ENCODE measurements at regions not wholly inside any gene's neighbourhood (a gene's known extent, or its start where the extent isn't known, plus 50 kb on each side); places are given as distances from the start of the nearest gene placed in this dataset.
"Not testable (repeated sequence)": the region's sequence is repeated elsewhere in the genome, so short reads cannot be mapped to it uniquely, and the experiment has no call there.

DNA sequence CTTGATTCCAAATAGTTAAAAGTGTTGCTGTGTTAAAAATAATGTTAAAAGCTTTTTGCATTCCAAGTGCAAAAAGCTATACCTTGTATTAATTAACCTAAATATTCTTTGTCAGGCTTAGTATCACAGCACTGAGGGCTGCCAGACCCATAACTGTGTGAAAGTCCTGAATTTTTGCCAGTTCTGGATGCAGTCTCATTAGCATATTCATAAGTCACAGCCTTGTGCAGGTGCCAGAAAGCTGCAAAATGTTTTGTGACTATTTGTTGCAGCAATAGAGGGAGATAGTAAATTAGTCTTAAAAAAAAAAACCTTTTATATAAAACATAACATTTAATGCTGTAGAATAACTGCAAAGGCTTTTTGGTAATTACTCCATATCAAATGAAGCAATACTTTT, 56.6 kb downstream of the SLITRK1 start:
- DNase-seq (ENCODE audit: low read depth, low spot score): no peak

DNA sequence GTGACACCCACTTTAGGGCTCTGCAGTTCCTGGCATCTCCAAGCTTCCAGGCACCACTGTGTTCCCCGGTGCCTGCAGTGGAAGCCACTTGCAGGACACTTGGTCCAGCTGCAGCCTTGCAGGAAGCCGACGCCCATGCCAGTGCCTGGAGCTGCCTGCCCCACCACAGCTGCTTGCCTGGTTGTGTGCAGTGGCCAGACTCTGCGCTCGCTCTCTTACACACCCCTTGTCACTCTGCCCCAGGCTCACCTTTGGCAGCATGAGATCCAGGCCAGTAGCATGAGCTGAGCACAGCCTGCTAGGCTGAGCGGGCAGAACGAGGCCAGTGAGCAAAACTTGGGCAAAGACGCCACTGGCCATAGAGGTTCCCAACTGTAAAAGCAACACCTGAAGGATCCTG, 57.7 kb downstream of the SLITRK1 start:
- no peak for DNase-seq (ENCODE audit: low read depth, low spot score)

DNA sequence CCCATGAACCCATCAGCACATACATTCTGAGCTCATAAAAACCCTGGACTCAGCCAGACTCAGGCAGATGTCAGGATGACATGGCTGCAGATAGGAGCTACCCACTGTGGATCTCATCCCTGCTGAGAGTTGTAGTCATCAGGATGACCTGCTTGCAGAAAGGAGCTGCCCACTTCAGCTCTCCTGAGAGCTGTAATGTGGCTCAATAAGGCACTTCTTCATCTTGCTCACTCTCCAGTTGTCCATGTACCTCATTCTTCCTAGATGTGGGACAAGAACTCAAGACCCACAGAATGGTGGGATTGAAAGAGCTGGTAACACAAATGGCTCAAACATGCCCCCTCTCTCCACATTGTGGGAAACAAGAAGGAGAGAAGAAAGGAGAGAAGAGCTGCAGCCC, 58.2 kb downstream of the SLITRK1 start:
- no peak for DNase-seq (ENCODE audit: low read depth, low spot score)

DNA sequence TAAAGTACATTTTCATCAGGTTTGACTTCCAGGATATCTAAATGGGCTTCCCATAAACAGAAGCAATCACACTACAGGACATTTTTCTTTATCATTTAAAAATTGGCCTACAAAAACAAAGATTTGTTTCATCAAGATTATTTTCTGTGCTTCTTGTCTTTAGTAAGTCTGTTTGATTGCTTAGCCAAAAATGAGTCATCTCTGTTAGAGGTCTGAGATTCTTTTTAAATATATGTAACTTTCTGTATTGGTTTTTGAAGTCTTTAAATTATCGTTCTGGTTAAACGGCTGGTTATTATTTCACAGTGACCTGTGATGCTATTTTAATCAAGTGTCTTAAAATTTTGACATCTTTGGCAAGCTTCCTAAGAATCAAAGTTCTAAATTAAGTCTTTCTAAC, 62.7 kb downstream of the SLITRK1 start:
- no peak for DNase-seq (ENCODE audit: low read depth, low spot score)

DNA sequence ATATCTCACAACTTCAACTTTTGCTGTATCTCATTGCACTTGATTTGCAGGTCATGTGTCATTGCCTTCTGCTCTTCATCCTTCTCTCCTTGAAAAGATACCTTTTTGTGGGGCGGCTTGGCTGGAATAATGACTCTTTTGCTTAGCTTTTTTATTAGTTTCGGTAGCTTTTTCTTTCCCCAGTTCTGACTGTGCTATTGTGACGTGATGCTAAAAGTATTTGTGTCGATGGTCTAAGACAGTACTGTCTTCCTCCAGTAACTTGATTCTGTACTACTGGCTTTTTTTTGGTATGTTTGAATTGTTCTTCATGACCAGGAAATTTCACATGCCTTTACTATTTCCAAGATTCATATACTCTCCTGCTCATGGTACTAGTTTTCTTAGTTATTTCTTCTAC, 63.1 kb downstream of the SLITRK1 start:
- no peak for DNase-seq (ENCODE audit: low read depth, low spot score)

DNA sequence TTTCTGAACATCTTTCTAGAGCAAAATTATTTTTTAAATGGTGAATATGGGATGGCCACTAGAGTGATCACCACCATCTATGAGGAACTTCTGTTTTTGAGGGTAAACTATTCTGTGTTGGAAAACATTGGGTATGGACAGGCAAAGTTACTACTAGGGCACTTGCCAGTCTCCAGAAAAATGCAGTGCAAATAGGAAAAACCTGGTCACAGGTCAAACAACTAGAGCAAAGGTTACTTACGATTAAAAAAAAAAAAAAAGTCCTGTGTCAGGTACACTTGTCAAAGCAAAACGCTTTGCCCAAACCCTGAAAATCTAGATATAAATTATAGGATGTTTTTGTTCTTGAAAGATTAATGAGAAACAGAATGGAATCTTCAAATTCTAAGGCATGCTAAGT, 66.2 kb downstream of the SLITRK1 start:
- no peak for DNase-seq (ENCODE audit: low read depth, low spot score)

DNA sequence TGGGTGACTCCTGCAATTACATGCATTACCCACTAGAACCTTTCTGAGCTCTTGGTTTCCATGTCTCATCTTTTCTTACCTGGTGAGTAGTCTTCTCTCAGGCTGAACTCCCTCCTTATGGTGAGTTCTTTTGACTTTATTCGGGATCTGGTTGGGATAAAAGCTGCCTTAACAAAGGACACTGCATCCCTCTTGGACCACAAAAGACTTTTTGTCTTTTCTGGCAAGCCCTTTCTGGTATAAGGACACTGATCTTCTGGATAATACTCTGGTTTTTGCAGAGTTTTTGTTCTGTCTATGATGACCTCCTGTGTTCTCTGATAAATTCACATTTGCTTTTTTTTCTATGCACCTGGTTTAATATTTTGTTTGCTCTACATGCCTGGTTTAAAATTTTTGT, 66.7 kb downstream of the SLITRK1 start:
- no peak for DNase-seq (ENCODE audit: low read depth, low spot score)

DNA sequence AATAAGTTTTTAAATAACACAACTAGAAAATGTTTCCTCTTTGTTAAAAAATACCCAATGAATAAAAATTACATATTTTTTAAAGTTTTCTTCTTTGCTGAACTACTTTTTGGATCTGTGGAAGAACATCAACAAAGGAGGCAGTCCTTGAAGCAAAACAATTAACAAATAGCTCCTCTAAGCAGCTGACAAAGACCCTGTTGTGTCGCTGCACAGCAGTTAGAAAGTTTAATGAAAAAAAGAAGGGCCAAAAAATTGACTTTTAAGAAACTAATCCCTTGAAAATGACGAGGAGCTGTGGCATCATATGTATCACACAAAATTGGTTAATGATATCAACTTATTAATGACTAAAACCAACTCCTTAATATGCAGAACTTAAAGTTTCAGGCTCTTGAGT, 72.1 kb downstream of the SLITRK1 start:
- no peak for DNase-seq (ENCODE audit: low read depth, low spot score)

DNA sequence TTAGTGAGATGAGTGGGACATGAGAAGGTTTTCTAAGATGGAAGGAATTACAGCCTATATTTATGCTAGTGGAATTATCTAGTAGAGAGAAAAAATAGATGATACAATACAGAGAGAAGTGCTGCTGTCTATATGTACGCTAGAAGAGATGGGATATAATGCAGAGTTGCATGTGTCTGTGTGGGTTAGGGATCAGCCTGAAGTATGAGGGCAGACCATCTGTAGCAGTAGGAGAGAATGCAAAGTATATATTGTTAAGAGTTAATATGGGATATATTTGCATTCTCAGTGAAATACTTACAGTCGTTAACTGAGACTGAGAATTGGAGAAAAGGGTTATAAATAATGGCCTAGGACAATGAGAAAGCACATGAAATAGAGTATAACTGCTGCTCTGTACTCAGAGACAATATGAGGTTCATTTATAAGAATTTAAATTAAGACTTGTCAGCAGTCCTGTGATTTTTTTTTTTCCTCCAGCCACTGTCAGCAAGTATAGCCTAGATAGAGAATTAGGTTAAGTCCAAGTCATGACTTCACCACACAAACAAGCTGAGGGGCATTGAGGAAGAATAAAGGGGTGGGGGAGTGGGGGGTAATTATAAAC, 77.8 kb downstream of the SLITRK1 start:
- DNase-seq (ENCODE audit: low read depth, low spot score): no peak

DNA sequence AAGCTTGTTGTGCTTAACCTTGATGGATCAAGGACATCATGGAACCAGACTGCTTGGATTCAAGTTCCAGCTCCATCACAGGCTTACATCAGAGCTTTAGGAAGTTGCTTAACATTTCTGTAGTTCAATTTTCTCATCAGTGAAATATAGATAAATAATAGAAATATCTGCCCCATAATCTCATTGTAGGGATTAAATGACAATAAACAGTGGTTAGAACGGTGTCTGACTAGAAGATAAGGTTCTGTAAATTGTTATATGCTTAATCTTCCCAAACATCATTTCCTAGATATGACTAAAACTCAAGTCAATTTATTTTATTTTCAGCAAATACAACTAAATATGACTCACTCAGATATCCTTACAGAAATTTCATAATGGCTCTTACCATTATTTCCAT, 83.5 kb downstream of the SLITRK1 start:
- DNase-seq (ENCODE audit: low read depth, low spot score): no peak

DNA sequence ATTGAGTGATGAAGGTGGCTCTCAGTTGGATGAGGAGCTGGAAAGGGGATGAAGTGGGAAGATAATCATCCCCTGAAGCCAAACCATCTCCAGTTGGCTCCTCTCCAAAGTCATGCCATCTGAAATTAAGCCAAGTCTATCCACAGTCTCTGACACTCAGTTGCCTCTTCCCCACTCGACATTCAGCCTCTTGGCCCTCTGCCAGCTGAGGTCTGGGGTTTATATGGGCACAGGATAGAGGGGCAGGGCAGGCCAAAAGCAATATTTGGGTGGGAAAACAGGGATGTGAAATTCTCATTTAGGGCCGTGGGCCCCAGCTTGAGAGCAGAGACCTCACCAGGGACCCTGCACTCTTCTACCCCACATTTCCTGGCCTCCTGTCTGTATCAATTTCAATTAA, 85.9 kb downstream of the SLITRK1 start:
- DNase-seq (ENCODE audit: low read depth, low spot score): no peak

DNA sequence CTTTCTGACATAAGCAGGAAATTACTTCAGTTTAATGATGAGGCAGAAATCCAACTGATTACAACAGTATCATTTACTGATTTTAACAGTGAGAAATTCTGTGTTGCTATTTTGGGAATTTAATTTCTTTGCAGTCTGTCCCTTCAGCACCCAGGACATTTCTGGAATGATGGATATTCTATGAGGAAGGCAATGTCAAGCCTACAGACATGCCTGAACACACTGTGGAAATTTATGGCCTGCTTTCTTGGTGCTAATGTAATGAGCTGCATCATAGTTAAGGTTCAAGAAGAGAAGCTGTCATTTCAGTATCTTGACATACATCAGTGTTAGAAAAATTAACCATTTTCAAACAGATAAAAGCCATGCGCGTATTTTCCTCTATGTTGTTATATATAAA, 87.7 kb downstream of the SLITRK1 start:
- no peak for DNase-seq (ENCODE audit: low read depth, low spot score)

DNA sequence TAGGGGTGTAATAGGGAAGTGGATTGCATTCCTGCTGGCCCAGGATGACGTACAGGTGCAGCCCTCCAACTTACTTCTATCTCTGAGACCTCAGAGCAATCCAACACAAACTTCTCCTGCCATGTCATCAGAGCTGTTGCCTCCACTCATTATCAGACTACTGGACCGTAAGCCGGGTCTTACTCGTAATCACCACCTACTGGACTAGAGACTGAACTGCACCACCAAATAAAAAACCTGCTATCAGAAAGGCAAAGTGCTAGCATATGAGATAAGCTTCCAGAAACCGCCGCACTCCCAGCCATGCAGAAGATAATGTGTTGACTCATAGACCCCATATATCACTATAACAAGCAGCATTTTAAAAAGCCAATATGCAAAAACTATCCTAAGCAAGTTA, 102.0 kb downstream of the SLITRK1 start:
- peak; percentile 33 for DNase-seq (ENCODE audit: low read depth, low spot score)

DNA sequence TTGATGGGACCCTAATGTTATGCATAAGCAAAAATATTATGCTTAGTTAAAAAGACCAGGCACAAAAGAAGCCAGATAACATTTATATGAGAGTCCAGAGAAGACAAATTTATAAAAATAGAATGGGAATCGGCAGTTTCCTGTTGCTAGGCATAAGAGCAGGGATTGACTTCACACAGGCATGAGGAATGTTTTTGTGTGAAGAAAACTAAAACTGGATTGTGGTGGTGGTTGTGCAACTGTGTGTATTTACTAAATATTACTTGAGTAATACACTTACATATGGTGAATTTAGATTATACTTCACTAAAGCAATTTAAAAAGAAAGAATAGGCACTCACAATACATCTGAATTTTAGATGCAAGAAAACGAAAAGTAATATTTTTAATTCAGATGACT, 108.3 kb downstream of the SLITRK1 start:
- no peak for DNase-seq (ENCODE audit: low read depth, low spot score)

DNA sequence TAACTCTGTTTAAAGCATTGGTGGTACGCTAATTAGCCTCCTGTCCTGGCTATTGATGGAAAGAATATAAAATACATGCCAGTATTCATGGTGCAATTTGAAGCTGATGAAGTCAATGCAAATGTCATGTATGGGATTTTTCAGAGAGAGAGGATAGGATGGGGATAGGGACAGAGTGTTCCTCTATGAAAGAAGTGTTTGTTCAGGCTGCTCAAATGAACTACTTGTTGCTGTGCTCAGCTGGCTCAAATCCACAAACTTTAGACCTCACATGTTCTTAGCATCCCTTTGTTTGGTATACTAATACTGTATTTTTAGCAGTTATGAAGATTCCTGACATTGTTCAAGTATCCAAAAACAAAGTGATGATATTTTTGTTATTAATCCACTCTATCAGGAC, 116.5 kb downstream of the SLITRK1 start:
- DNase-seq (ENCODE audit: low read depth, low spot score): no peak

DNA sequence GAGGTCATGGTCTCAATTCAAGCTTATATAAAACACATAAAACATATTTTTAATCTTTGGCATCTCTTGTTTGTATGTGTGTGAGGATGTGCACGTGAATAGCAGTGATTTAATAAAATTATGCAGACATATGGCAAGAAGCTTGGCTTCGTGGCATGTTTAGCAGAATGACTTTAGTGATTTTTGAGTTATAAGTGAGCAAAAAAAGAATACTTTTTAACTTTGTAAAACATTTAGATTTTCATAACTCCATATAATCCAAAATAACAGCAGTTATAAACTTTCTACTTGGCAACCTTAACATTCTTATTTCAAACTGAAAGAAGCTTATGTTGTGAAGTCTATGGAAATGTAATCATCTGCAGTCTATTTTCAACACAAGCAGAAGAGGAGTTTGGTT, 120.6 kb downstream of the SLITRK1 start:
- DNase-seq (ENCODE audit: low read depth, low spot score): no peak

DNA sequence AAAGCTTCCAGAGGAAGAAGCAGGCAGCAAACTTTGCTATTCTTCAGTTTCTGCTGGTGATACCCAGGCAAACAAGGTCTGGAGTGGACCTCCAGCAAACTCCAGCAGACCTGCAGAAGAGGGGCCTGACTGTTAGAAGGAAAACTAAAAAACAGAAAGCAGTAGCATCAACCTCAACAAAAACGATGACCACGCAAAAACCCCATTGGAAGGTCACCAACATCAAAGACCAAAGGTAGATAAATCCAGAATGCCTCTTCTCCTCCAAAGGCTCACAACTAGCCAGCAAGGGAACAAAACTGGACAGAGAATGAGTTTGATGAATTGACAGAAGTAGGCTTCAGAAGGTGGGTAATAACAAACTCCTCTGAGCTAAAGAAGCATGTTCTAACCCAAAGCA, 127.1 kb downstream of the SLITRK1 start:
- DNase-seq (ENCODE audit: low read depth, low spot score): not testable (repeated sequence)

DNA sequence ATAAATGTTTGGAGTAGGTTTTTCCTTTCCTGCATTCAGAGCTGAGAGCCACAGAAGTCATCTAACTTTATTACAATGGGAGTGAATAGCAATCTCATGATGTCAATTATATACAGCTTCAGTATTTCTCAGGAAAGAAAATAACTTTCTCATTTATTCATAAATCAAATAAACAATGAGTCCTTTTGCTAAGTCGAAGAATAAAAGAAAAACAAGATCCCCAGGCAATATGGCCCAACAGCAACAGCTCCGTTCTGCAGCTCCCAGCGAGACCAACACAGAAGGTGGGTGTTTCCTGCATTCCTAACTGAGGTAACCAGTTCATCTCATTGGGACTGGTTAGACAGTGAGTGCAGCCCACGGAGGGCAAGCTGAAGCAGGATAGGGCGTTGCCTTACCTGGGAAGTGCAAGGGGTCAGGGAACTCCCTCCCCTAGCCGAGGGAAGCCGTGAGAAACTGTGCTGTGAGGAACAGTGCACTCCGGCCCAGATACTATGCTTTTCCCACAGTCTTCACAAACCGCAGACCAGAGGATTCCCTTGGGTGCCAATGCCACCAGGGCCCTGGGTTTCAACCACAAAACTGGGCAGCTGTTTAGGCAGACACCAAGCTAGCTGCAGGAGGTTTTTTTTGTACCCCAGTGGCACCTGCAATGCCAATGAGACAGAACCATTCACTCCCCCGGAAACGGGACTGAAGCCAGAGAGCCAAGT, 128.2 kb downstream of the SLITRK1 start:
- no peak for DNase-seq (ENCODE audit: low read depth, low spot score)

DNA sequence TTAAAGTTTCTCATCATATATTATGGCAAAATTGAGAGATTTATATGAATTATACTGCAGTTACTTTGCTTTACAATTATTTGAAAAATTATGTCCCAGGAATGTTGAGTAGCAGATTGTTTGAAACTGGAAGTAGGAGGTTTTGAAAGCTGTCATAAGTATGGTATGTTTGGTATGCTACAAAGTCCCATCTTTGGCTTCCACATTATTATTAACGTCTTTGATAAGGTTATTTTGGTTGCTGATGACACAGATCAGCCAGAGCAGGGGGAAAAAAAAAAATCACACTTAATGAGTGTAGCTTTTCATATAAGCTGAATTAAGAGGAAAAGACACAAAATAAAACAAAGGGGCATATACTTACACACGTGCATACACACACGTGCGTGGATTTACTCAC, 130.1 kb downstream of the SLITRK1 start:
- no peak for DNase-seq (ENCODE audit: low read depth, low spot score)

DNA sequence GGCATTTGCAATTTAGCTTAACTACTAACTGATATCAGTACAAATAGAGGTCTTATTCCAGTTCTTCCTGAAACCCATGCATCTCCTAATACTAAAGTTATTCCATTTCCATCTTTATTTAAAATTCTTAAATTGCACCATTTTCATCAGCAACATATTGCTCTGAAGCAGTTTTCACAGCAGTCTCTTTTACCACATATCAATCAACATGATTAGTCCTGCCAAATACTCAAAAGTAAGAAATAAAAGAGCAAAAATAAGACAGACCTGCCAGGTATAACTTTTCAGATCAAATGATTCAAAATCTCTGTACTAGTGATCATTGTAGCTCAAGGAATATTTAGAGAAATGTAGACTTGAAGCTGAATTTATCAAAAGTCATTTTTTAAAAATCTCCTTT, 141.7 kb downstream of the SLITRK1 start:
- DNase-seq (ENCODE audit: low read depth, low spot score): no peak

DNA sequence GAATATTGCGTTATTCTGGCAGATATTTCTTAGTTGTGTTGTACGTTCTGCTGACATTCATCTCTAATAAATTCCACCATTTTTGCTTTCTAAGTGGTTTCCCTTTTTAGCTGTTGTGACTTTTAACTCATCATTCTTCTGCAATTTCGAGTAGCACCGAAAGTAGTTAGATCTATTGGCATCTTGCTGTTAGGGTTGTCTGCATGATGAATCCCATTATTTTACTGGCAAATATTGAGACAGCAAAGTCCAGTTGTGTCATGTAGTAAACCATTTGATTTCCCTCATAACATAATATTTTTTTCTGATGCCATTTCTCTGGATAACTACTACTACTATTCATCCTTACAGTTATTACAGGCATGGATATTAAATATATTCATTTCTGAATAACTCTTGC, 143.9 kb downstream of the SLITRK1 start:
- DNase-seq (ENCODE audit: low read depth, low spot score): no peak

DNA sequence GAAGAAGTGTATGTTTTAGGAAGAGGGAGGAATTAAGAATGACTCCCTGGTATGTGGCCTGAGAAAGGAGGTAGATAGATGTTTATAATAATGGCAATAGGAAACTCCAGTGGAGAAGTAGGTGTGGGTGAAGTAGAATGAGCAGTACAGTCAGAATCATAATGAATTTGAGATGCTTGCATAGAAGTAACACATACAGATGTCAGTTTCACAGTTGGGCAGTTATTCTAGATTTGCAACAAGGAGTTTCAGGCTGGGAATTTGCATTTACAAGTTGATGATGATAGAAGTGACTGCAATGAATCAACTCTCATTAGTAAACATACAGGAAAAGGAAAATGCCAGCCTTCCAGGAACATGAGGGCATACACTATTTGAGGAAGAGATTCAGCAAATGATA, 149.0 kb downstream of the SLITRK1 start:
- DNase-seq (ENCODE audit: low read depth, low spot score): no peak

DNA sequence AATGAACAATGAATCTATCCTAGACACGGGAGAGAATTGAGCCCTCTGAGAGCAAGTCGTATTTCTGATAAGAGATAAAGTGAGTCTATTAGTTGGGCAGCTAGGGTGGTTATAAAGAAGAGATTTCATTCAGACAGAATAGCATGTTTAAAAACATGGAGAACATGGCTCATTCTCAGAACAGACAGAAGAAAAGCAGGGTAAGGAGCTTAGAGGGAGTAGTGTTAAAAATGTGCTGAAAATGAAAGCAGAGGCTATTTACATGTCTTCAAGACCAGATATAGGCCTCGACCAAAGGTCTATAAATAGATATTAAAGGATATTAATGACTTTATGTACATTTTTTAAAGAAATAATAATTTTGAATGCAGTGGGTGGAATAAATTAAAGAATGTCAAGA, 149.5 kb downstream of the SLITRK1 start:
- DNase-seq (ENCODE audit: low read depth, low spot score): no peak

DNA sequence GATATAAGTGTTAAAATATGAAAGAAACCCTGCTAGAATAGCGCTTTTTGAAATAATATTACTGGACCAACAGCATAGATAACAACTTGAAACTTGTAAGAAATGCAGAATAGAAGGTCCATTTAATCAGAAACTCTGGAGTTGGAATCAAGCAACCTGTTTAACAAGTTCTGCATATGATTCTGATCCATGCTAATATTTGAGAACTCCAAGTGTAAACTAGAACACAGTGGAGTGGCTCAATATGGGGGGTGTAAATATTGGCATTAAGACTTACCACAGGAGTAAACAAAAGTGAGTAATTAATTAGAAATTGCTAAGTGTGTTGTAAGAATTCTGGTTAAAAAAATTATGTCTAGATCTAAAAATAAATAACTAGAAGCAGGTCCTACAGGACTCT, 151.2 kb downstream of the SLITRK1 start:
- no peak for DNase-seq (ENCODE audit: low read depth, low spot score)

All from iPS DF 19.7 (cell line).